GM21381 (cell line): ENCODE measurements at regions not wholly inside any gene's neighbourhood (a gene's known extent, or its start where the extent isn't known, plus 50 kb on each side); places are given as distances from the start of the nearest gene placed in this dataset.
"Not testable (repeated sequence)": the region's sequence is repeated elsewhere in the genome, so short reads cannot be mapped to it uniquely, and the experiment has no call there.

Experiments used
- ATAC-seq: cut with Tn5 transposase; IDR thresholded peaks from one replicate; pipeline ENCODE4 v1.9.1; 2021; ENCODE audit warnings: mild to moderate bottlenecking, moderate library complexity; ENCODE audit not compliant: unreplicated experiment

DNA sequence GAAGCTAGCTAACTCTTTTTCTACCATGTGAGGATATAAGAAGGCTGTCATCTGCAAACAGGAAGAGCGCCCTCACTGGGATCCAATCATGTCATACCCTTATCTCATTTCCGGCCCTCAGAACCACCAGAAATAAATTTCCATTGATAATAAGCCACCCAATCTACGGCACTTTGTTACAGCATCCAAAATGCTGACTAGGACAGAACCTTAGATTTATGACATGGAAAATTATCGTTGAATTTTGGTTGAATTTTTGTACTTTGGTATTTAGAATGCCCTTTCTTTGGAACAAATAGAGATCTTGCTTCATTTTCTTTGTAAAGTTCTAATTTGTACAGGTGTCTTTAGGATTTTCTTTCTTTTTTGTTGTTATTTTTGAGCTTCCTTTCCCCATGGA, 53.3 kb upstream of the CYLC2 start:
- no peak for ATAC-seq

DNA sequence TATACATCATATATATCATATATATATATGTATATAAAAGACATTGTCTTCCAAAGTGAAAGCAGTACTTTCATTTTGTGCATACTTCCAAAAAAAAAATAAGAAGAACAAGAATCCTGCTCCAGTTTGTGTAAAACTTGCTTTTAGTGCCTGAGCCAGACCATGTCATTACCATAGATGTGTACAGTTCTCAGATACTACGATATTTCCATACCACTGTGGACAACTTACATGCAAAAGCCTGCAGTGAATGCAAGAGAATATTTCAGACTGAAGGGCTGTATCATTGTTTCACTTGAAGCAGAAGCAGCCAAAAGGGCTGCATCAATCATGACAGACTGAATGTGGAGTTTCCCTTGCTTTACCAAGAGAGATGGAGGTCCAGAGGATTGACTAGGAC, 72.6 kb upstream of the CYLC2 start:
- no peak for ATAC-seq

GRCh38 chr9:102911185-102911584, 83.9 kb upstream of the CYLC2 start:
- no peak for ATAC-seq

GRCh38 chr9:102905795-102906194, 89.3 kb upstream of the CYLC2 start:
- ATAC-seq, result not testable (repeated sequence)

- no peak for ATAC-seq
Observed at GRCh38 chr9:102892025-102892424, 103.1 kb upstream of the CYLC2 start.

DNA sequence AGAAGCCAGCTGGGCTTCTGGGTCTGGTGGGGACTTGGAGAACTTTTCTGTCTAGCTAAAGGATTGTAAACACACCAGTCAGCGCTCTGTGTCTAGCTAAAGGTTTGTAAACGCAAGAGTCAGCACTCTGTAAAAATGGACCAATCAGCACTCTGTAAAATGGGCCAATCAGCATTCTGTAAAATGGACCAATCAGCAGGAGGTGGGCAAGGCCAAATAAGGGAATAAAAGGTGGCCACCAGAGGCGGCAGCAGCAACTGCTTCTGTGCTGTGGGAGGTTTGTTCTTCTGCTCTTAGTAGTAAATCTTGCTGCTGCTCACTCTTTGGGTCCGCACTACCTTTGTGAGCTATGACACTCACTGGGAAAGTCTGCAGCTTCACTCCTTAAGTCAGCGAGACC, 106.4 kb upstream of the CYLC2 start:
- not testable (repeated sequence) for ATAC-seq

DNA sequence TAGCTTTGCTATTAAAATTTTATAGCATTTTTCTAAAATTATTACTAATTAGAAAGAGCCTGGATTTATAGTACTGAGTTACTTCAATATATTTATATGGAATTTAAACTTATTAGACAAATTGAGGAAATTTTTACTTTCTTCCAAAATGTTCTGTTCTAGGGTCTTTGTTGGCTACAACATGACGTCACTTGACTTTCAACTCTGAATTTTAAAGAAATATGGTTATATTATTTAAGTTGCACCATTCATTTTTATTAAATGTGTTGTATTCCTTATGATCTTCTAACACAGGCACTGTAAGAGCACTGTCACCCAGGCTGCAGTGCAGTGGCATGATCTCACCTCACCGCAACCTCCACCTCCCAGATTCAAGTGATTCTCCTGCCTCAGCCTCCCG, 119.4 kb upstream of the CYLC2 start:
- ATAC-seq, result no peak

GRCh38 chr9:102867488-102867887, 127.6 kb upstream of the CYLC2 start:
- no peak for ATAC-seq

- no peak for ATAC-seq
Observed at GRCh38 chr9:102862478-102862877, 132.7 kb upstream of the CYLC2 start.

GRCh38 chr9:102855641-102856040, 139.5 kb upstream of the CYLC2 start:
- no peak for ATAC-seq

GRCh38 chr9:102845827-102846371, 149.2 kb upstream of the CYLC2 start:
- no peak for ATAC-seq

GRCh38 chr9:102844716-102845115, 150.4 kb upstream of the CYLC2 start:
- ATAC-seq, result no peak

GRCh38 chr9:102842423-102842822, 152.7 kb upstream of the CYLC2 start:
- no peak for ATAC-seq

DNA sequence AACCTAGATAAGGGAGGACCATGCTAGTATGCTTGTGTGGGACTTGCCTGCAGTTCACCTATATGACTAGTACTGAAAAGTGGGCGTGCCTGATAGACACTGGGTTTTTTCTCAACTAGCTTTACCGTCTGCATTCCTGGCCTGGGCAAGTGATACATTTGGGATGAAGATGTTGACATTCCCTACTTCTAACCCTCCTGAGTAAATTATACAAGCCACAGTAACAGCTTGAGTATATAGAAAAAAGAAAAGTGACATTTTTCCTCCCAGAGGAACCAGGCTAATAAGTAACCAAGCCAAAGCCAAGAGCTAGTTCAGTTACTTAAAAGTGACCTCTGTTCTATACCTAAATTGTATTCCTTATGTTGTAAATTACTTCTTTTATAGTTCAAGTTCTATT, 153.8 kb upstream of the CYLC2 start:
- no peak for ATAC-seq

- no peak for ATAC-seq
Observed at GRCh38 chr9:102840335-102840734, 154.8 kb upstream of the CYLC2 start.

GRCh38 chr9:102832814-102833213, 162.3 kb upstream of the CYLC2 start:
- no peak for ATAC-seq

- no peak for ATAC-seq
Observed at GRCh38 chr9:102796244-102796643, 198.9 kb upstream of the CYLC2 start.

GRCh38 chr9:102795532-102795931, 199.6 kb upstream of the CYLC2 start:
- ATAC-seq, result no peak

- no peak for ATAC-seq
Observed at GRCh38 chr9:102779356-102779755, 215.8 kb upstream of the CYLC2 start.

DNA sequence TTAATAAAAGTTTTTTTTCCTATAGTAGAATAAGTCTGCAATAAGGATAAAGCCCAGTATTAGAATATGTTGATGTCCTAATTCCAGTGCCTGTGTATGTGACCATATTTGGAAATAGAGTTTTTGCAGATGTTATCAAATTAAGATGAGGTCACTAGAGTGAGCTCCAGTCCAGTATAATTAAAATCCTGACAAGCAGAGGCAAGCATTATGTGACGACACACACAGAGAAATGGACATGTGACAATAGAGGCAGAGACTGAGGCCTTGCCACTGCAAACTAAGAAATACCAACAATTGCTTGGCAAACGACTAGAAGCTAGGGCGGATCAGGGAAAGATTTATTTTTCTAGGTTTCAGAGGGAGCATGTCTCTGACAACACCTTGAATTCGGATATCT, 216.4 kb upstream of the CYLC2 start:
- ATAC-seq, result no peak

DNA sequence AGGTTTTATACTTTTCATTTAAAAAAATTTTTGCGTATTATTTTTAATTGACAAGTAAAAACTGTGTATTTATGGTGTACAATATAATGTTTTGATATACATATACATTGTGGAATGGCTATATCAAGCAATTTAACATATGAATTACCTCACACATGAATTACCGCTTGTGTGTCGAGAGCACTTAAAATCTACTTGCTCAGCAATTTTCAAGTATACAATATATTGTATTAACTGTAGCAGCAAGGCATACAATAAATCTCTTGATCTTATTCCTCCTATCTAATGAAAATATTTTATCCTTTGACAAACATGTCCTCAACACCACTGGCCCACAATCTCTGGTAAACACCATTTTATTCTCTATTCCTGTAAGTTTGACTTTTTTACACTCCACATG, 224.4 kb upstream of the CYLC2 start:
- no peak for ATAC-seq

GRCh38 chr9:102769307-102769706, 225.8 kb upstream of the CYLC2 start:
- no peak for ATAC-seq

- ATAC-seq, result no peak
Observed at GRCh38 chr9:102768002-102768401, 227.1 kb upstream of the CYLC2 start.

GRCh38 chr9:102767076-102767475, 228.1 kb upstream of the CYLC2 start:
- ATAC-seq, result no peak
